ENCODE measurements at regions not wholly inside any gene's neighbourhood (a gene's known extent, or its start where the extent isn't known, plus 50 kb on each side); places are given as distances from the start of the nearest gene placed in this dataset.

DNA sequence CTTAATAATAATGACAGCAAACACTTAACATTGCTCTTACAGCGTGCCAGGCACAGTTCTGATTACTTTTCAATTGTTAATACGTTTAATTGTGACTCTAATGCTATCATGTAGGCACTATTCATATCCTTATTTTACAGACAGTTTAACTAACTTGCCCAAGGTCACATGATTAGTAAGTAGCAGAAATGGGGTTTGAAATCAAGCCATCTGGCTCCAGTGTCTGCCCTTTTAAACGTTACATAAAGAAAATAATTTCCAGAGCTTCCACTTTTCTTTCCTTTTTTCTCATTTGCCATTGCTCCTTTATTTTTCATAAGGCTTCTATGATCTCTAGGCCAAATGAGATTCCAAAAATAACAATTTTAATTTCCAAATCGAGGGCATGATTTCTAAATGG, 50.6 kb upstream of the IKZF2 start:
- TF ChIP-seq, protein P1, sequence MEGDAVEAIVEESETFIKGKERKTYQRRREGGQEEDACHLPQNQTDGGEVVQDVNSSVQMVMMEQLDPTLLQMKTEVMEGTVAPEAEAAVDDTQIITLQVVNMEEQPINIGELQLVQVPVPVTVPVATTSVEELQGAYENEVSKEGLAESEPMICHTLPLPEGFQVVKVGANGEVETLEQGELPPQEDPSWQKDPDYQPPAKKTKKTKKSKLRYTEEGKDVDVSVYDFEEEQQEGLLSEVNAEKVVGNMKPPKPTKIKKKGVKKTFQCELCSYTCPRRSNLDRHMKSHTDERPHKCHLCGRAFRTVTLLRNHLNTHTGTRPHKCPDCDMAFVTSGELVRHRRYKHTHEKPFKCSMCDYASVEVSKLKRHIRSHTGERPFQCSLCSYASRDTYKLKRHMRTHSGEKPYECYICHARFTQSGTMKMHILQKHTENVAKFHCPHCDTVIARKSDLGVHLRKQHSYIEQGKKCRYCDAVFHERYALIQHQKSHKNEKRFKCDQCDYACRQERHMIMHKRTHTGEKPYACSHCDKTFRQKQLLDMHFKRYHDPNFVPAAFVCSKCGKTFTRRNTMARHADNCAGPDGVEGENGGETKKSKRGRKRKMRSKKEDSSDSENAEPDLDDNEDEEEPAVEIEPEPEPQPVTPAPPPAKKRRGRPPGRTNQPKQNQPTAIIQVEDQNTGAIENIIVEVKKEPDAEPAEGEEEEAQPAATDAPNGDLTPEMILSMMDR (IDR thresholded peaks at IDR 0.05), result no peak
- no peak for TF ChIP-seq POLR2A (IDR thresholded peaks at IDR 0.05)
- Histone ChIP-seq H3K36me3 (no peaks in the 10 kb centered on the region), H3K27me3 (no peaks in the 10 kb centered on the region), H3K4me1 (no peaks in the 10 kb centered on the region), H3K9me3 (no peaks in the 10 kb centered on the region), H3K27ac (no peak overlapping the region), H3K4me3 (no peak overlapping the region)
- ATAC-seq (peak in 1 of 4 donors; percentile 42), DNase-seq (no peak)
- intact Hi-C loops (cut with DNase I), result no loop called here
- WGBS (ENCODE audit: insufficient coverage, low coverage, low lambda C conversion rate, missing lambda C conversion rate), result 34% methylated on average over 4 of the region's 4 CpGs

GRCh38 chr2:213205944-213206343, 54.5 kb upstream of the IKZF2 start:
- no peak overlapping the region for H3K4me3 ChIP-seq
- TF ChIP-seq, protein P1 (IDR thresholded peaks at IDR 0.05), result no peak
- TF ChIP-seq POLR2A (IDR thresholded peaks at IDR 0.05), result no peak
- 50% methylated on average over 1 of the region's 1 CpG for WGBS (ENCODE audit: insufficient coverage, low coverage, low lambda C conversion rate, missing lambda C conversion rate)
- H3K9me3 ChIP-seq, result no peaks in the 10 kb centered on the region
- ATAC-seq (no peak), DNase-seq (no peak)
- no peaks in the 10 kb centered on the region for H3K36me3 ChIP-seq
- H3K4me1 ChIP-seq, result no peaks in the 10 kb centered on the region
- no peaks in the 10 kb centered on the region for H3K27me3 ChIP-seq
- no peak overlapping the region for H3K27ac ChIP-seq
- intact Hi-C loops (cut with DNase I), result no loop called here

DNA sequence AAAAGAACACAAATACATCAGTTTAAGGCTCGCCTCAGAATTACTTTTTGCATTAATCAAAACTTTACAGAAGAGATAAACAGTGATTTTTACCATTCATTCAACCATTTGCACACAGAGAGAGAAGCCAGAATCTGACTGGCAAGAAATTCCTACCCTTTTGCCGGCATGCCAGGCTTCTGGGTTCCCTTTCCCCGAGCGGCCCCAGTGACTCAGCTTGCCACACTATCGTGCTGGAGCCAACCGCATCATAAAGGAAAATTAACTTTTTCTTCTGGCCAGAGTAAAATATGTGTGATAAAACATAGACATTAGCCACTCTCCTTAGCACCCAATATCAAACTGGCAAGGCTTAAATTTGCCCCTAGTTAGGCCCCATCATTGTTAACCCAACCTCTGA, 61.8 kb upstream of the IKZF2 start:
- Histone ChIP-seq H3K4me3 (no peak overlapping the region), H3K9me3 (no peaks in the 10 kb centered on the region), H3K27me3 (no peaks in the 10 kb centered on the region), H3K4me1 (no peaks in the 10 kb centered on the region), H3K36me3 (no peaks in the 10 kb centered on the region), H3K27ac (no peak overlapping the region)
- 98% methylated on average over 6 of the region's 6 CpGs for WGBS (ENCODE audit: insufficient coverage, low coverage, low lambda C conversion rate, missing lambda C conversion rate)
- DNase-seq (no peak), ATAC-seq (no peak)
- TF ChIP-seq, protein P1 (IDR thresholded peaks at IDR 0.05), result no peak
- TF ChIP-seq POLR2A (IDR thresholded peaks at IDR 0.05), result no peak
- intact Hi-C loops (cut with DNase I), result no loop called here

GRCh38 chr2:213214209-213214608, 62.8 kb upstream of the IKZF2 start:
- intact Hi-C loops (cut with DNase I), result no loop called here

More at GRCh38 chr2:213214209-213214608, 62.8 kb upstream of the IKZF2 start:
- ATAC-seq (no peak), DNase-seq (no peak)
- Histone ChIP-seq H3K36me3 (no peaks in the 10 kb centered on the region), H3K9me3 (no peaks in the 10 kb centered on the region), H3K4me1 (no peaks in the 10 kb centered on the region), H3K27me3 (no peaks in the 10 kb centered on the region), H3K27ac (no peak overlapping the region), H3K4me3 (no peak overlapping the region)
- no peak for TF ChIP-seq POLR2A (IDR thresholded peaks at IDR 0.05)
- TF ChIP-seq, protein P1 (IDR thresholded peaks at IDR 0.05), result no peak
- 55% methylated on average over 10 of the region's 10 CpGs for WGBS (ENCODE audit: insufficient coverage, low coverage, low lambda C conversion rate, missing lambda C conversion rate)

All from right lobe of liver (tissue), 6 donors.